ENCODE measurements at regions not wholly inside any gene's neighbourhood (a gene's known extent, or its start where the extent isn't known, plus 50 kb on each side); places are given as distances from the start of the nearest gene placed in this dataset.
A peak's percentile ranks its signal among the peaks of the same experiment; 100 is the strongest.

GRCh38 chr1:59013276-59013927, 229.6 kb upstream of the JUN start:
- TF ChIP-seq CTCF (IDR thresholded peaks at IDR 0.05 in 8 of 11, conservative IDR thresholded peaks at IDR 0.05 in 3 of 11): no peak
- no peak for TF ChIP-seq POLR2A (IDR thresholded peaks at IDR 0.05)
- peak in 1 of 3 donors; percentile 66 for TF ChIP-seq POLR2AphosphoS5 (IDR thresholded peaks at IDR 0.05)

Data from spleen (tissue), 7 donors.